Endothelial cell of umbilical vein (primary cell): ENCODE measurements at regions not wholly inside any gene's neighbourhood (a gene's known extent, or its start where the extent isn't known, plus 50 kb on each side); places are given as distances from the start of the nearest gene placed in this dataset.
A peak's percentile ranks its signal among the peaks of the same experiment; 100 is the strongest.

Experiments used
- BruUV-seq: library from RNA; stranded (reverse); fragments of 400-500 nt; replicated peaks from 2 replicates; lab custom pipeline; 2021; lab: Mats Ljungman, UMichigan
- CTCF ChIA-PET: fragments of 300-600, 350-600 bp; sonication (Branson Sonifier 250); formaldehyde crosslinking; loops from one replicate; lab custom pipeline; 2021; ENCODE audit warnings: antibody characterized with exemption, inconsistent platforms; lab: Charles Lee
- POLR2A ChIA-PET: fragments of 300-600, 350-600 bp; sonication (Branson Sonifier 250); formaldehyde crosslinking; loops from one replicate; lab custom pipeline; 2021; ENCODE audit warnings: antibody characterized with exemption, inconsistent platforms; lab: Charles Lee
- DNase-seq: peaks from one replicate; pipeline ENCODE4 v3.0.0-alpha.2; 2011; ENCODE audit warnings: low read depth, low spot score
- FAIRE-seq: peaks from 2 replicates; lab custom pipeline; 2011; peaks lifted over from hg19 to GRCh38; lab: Jason Lieb, UNC
- H2AFZ ChIP-seq: 2 replicates; pipeline ENCODE4 v1.6.0; 2012; ENCODE audit warnings: low read depth, low read length, control low read depth, inconsistent platforms
- H3K27ac ChIP-seq: 2 replicates; pipeline ENCODE4 v1.5.1; 2011; ENCODE audit warnings: low read depth, mild to moderate bottlenecking, control low read depth, low read length, moderate library complexity; ENCODE audit not compliant: insufficient read depth
- H3K27me3 ChIP-seq, 2 experiments: 2 replicates each; pipeline versions ENCODE4 v1.6.0 to v1.6.1; 2011; ENCODE audit warnings: low read length in 2 of 2, mixed read lengths in 1 of 2; ENCODE audit not compliant: control insufficient read depth in 2 of 2, insufficient read depth in 2 of 2
- H3K36me3 ChIP-seq, 2 experiments: 2 replicates in 1 of 2; 3 replicates in 1 of 2; pipeline ENCODE4 v1.5.1; 2011; ENCODE audit warnings: low read length in 2 of 2, mild to moderate bottlenecking in 1 of 2, moderate library complexity in 1 of 2; ENCODE audit not compliant: control insufficient read depth in 2 of 2, insufficient read depth in 2 of 2; ENCODE audit errors: extremely low read depth in 1 of 2
- H3K4me1 ChIP-seq: 3 replicates; pipeline ENCODE4 v1.5.1; 2011; ENCODE audit warnings: mild to moderate bottlenecking, low read length; ENCODE audit not compliant: control insufficient read depth, insufficient read depth; ENCODE audit errors: extremely low read depth
- H3K4me2 ChIP-seq: 2 replicates; pipeline ENCODE4 v1.6.1; 2011; ENCODE audit warnings: low read length, control low read depth, mixed read lengths; ENCODE audit not compliant: insufficient read depth
- H3K4me3 ChIP-seq, 3 experiments: fragments of 200-600 bp in 1 of 3; sonication (generic), shearing (Covaris generic) in 1 of 3; replicated peaks in 1 of 3; 2 replicates each; pipeline ENCODE4 v1.5.1; 2011 to 2016; ENCODE audit warnings: control low read depth in 3 of 3, low read length in 3 of 3, mild to moderate bottlenecking in 2 of 3, inconsistent platforms in 1 of 3, low read depth in 1 of 3, moderate library complexity in 1 of 3; ENCODE audit not compliant: insufficient read depth in 1 of 3
- H3K79me2 ChIP-seq: 2 replicates; pipeline ENCODE4 v1.6.0; 2012; ENCODE audit warnings: low read length, inconsistent platforms; ENCODE audit not compliant: control insufficient read depth, insufficient read depth
- H3K9ac ChIP-seq: replicated peaks from 2 replicates; pipeline ENCODE3; 2011; ENCODE audit warnings: low read length, control low read depth; ENCODE audit not compliant: insufficient read depth; ENCODE audit errors: extremely low read depth
- H3K9me1 ChIP-seq: replicated peaks from 3 replicates; pipeline ENCODE4 v1.6.0; 2011; ENCODE audit warnings: mild to moderate bottlenecking, low read length; ENCODE audit not compliant: control insufficient read depth, insufficient read depth; ENCODE audit errors: extremely low read depth
- H3K9me3 ChIP-seq: replicated peaks from 2 replicates; pipeline ENCODE4 v1.5.1; 2012; ENCODE audit warnings: low read length, inconsistent platforms; ENCODE audit not compliant: control insufficient read depth, insufficient read depth
- H4K20me1 ChIP-seq: replicated peaks from 2 replicates; pipeline ENCODE3; 2011; ENCODE audit warnings: mild to moderate bottlenecking, low read length; ENCODE audit not compliant: control insufficient read depth, insufficient read depth; ENCODE audit errors: extremely low read depth
- CTCF ChIP-seq, 2 donors: IDR thresholded peaks; 1 replicate in 1 of 2; 2 replicates in 1 of 2; pipeline ENCODE4 v1.5.1; 2011; ENCODE audit warnings: low read length in 2 of 2, mild to moderate bottlenecking in 2 of 2, moderate library complexity in 2 of 2, control low read depth in 1 of 2, inconsistent platforms in 1 of 2, low read depth in 1 of 2; ENCODE audit not compliant: insufficient read depth in 1 of 2; ENCODE audit errors: extremely low read depth in 1 of 2
- EZH2 ChIP-seq: IDR thresholded peaks from 2 replicates; pipeline ENCODE4 v1.6.1; 2012; ENCODE audit warnings: borderline replicate concordance, low read depth, mild to moderate bottlenecking, moderate library complexity, low read length, inconsistent platforms; ENCODE audit not compliant: severe bottlenecking
- FOS ChIP-seq: IDR thresholded peaks from 2 replicates; pipeline ENCODE4 v1.6.1; 2011; ENCODE audit warnings: mild to moderate bottlenecking, low read length, moderate library complexity, borderline replicate concordance; ENCODE audit not compliant: insufficient read depth
- GATA2 ChIP-seq: IDR thresholded peaks from 2 replicates; pipeline ENCODE4 v1.7.0; 2011; ENCODE audit warnings: low read depth, mild to moderate bottlenecking, moderate library complexity, mixed read lengths, low read length; ENCODE audit not compliant: insufficient read length, insufficient read depth
- JUN ChIP-seq: IDR thresholded peaks from 2 replicates; pipeline ENCODE4 v1.6.1; 2011; ENCODE audit warnings: borderline replicate concordance, low read depth; ENCODE audit not compliant: insufficient read length, insufficient read depth
- MAX ChIP-seq: IDR thresholded peaks from 2 replicates; pipeline ENCODE4 v1.6.1; 2011; ENCODE audit not compliant: insufficient read depth, insufficient read length
- MYC ChIP-seq: IDR thresholded peaks from one replicate; pipeline ENCODE4 v1.6.1; 2011; ENCODE audit warnings: mild to moderate bottlenecking, low read depth, low read length
- POLR2A ChIP-seq: IDR thresholded peaks from 2 replicates; pipeline ENCODE4 v1.6.1; 2012; ENCODE audit warnings: low read depth, mild to moderate bottlenecking, control low read depth, low read length
- POLR2AphosphoS5 ChIP-seq: IDR thresholded peaks from 2 replicates; pipeline ENCODE4 v1.6.1; 2012; ENCODE audit warnings: low read depth, mild to moderate bottlenecking, control low read depth, low read length, moderate library complexity; ENCODE audit not compliant: insufficient read depth
- dilution Hi-C: fragments of 300-500 bp; cut with MboI; formaldehyde crosslinking; loops from one replicate; pipeline ENCODE4 v1.15.0; 2019; ENCODE audit warnings: low sequenced_read_pairs; ENCODE audit not compliant: extremely low pct_ligation_motif_present
- intact Hi-C: fragments of 100-400 bp; cut with micrococcal nuclease; formaldehyde crosslinking; loops from one replicate; pipeline ENCODE4 v1.10.0; 2022

GRCh38 chr7:33727315-33727714 is 178.0 kb upstream of the BMPER start:
- Histone ChIP-seq H3K9ac (peak overlapping the region; percentile 84), H3K27ac (peak overlapping the region; percentile 97), H3K4me2 (peak overlapping the region; percentile 82), H3K9me1 (no peaks in the 10 kb centered on the region), H2AFZ (peak overlapping the region; percentile 3), H3K79me2 (peaks cover 10% of the 10 kb centered on the region), H3K9me3 (no peaks in the 10 kb centered on the region), H3K4me3 (peak overlapping the region in 1 of 3 experiments; percentile 66), H3K4me1 (peaks cover 82% of the 10 kb centered on the region), H3K27me3 (no peaks in the 10 kb centered on the region), H3K36me3 (no peaks in the 10 kb centered on the region), H4K20me1 (no peaks in the 10 kb centered on the region)
- TF ChIP-seq MAX (no peak), MYC (no peak), POLR2A (no peak), POLR2AphosphoS5 (no peak), EZH2 (no peak), GATA2 (no peak), FOS (no peak), JUN (no peak), CTCF (IDR thresholded peaks at IDR 0.05; ENCODE audit: extremely low read depth in 1 of 2, insufficient read depth in 1 of 2, low read depth in 1 of 2, low read length in 2 of 2) (no peak)
- BruUV-seq: no TSS peak
- CTCF ChIA-PET: interaction anchor here (1.5 to 1.6 kb wide), 4 partner anchors 10 to 206 kb away, joined by 3 to 9 read pairs (median 7); no protein-coding TSS in a partner anchor
- intact Hi-C loops (loop anchor here (5.0 to 10.0 kb wide), 6 partner anchors 135 to 1233 kb away; partner anchors contain the start of genes AVL9, KBTBD2 and LSM5), dilution Hi-C loops (no loop called here)
- FAIRE-seq (no peak), DNase-seq (peak; percentile 48)
- POLR2A ChIA-PET: no interaction called here
